ENCODE measurements at regions not wholly inside any gene's neighbourhood (a gene's known extent, or its start where the extent isn't known, plus 50 kb on each side); places are given as distances from the start of the nearest gene placed in this dataset.

GRCh38 chr3:3551981-3552380 is 247.2 kb upstream of the LRRN1 start:
- H2BK20ac ChIP-seq (ENCODE audit: low read length), result no peak overlapping the region
- POLR2A ChIA-PET (ENCODE audit: partially characterized antibody), result no interaction called here

More at GRCh38 chr3:3551981-3552380, 247.2 kb upstream of the LRRN1 start:
- no peak overlapping the region for H3K18ac ChIP-seq (ENCODE audit: extremely low read depth, low read length)
- no peak overlapping the region for H3K23ac ChIP-seq (ENCODE audit: insufficient read length)
- CTCF ChIA-PET (ENCODE audit: partially characterized antibody), result no interaction called here
- H3K14ac ChIP-seq (ENCODE audit: insufficient read length), result no peak overlapping the region
- no peak overlapping the region for H4K91ac ChIP-seq (replicated peaks; ENCODE audit: insufficient read length, low read length)
- no peaks in the 10 kb centered on the region for H3K79me2 ChIP-seq (ENCODE audit: control insufficient read depth in 1 of 2, insufficient read depth in 2 of 2, low read length in 2 of 2)
- no peak overlapping the region for H2BK15ac ChIP-seq (ENCODE audit: low read length)
- H3K79me1 ChIP-seq (ENCODE audit: low read depth, low read length), result no peaks in the 10 kb centered on the region; the same call in 1 of the 2 replicates
- no peaks in the 10 kb centered on the region for H3K9me3 ChIP-seq (ENCODE audit: insufficient read depth in 2 of 2, low read depth in 1 of 2, low read length in 1 of 2)
- DNase-seq (ENCODE audit: low read depth in 1 of 2, low spot score in 2 of 2) (no peak), FAIRE-seq (no peak)
- H3K56ac ChIP-seq (replicated peaks; ENCODE audit: insufficient read length, low read depth, low read length), result no peak overlapping the region
- H3K4me1 ChIP-seq (replicated peaks in 1 of 4; ENCODE audit: control insufficient read depth in 3 of 4, insufficient read depth in 4 of 4, low read length in 3 of 4), result no peaks in the 10 kb centered on the region
- H3K4me2 ChIP-seq (ENCODE audit: insufficient read depth in 1 of 2, low read depth in 2 of 2, low read length in 2 of 2), result no peak overlapping the region
- no peaks in the 10 kb centered on the region for H4K20me1 ChIP-seq (replicated peaks in 1 of 2; ENCODE audit: control insufficient read depth in 1 of 2, insufficient read depth in 2 of 2, low read length in 2 of 2)
- H3K27ac ChIP-seq (ENCODE audit: low read depth, low read length), result no peak overlapping the region
- no peak overlapping the region for H2AK5ac ChIP-seq (ENCODE audit: low read depth, low read length)
- no peak overlapping the region for H4K8ac ChIP-seq (ENCODE audit: extremely low read depth, insufficient read depth, low read length)
- no peak for TF ChIP-seq RFX5 (IDR thresholded peaks at IDR 0.05; ENCODE audit: borderline replicate concordance, low read depth, low read length)
- TF ChIP-seq SP4 (IDR thresholded peaks at IDR 0.05; ENCODE audit: low read length), result no peak
- TF ChIP-seq SIX5 (IDR thresholded peaks at IDR 0.05; ENCODE audit: low read depth, low read length), result no peak
- TF ChIP-seq KDM1A (IDR thresholded peaks at IDR 0.05; ENCODE audit: borderline replicate concordance, low read length), result no peak
- TF ChIP-seq SRF (IDR thresholded peaks at IDR 0.05; ENCODE audit: low read depth, low read length), result no peak
- no peak for TF ChIP-seq TCF12 (IDR thresholded peaks at IDR 0.05; ENCODE audit: low read depth, low read length)
- TF ChIP-seq CHD2 (IDR thresholded peaks at IDR 0.05; ENCODE audit: low read length), result no peak
- TF ChIP-seq CBX8 (IDR thresholded peaks at IDR 0.05; ENCODE audit: borderline replicate concordance, low read depth, low read length), result no peak
- TF ChIP-seq POLR2AphosphoS5 (IDR thresholded peaks at IDR 0.05; ENCODE audit: low read depth, low read length), result no peak
- no peaks in the 10 kb centered on the region for H3K36me3 ChIP-seq (ENCODE audit: control insufficient read depth in 2 of 4, insufficient read depth in 4 of 4, low read length in 3 of 4)
- H3K4ac ChIP-seq (replicated peaks; ENCODE audit: insufficient read length, low read depth, low read length), result no peak overlapping the region
- H3K4me3 ChIP-seq (ENCODE audit: extremely low read depth in 1 of 4, insufficient read depth in 2 of 4, low read depth in 3 of 4, low read length in 4 of 4), result no peak overlapping the region
- no peaks in the 10 kb centered on the region for H3K27me3 ChIP-seq (replicated peaks in 1 of 4; ENCODE audit: control insufficient read depth in 3 of 4, extremely low read depth in 1 of 4, insufficient read depth in 3 of 4, low read length in 3 of 4)
- no peak overlapping the region for H3K9ac ChIP-seq (replicated peaks in 1 of 4; ENCODE audit: extremely low read depth in 1 of 4, low read depth in 3 of 4, low read length in 3 of 4)
- no peak overlapping the region for H4K5ac ChIP-seq (ENCODE audit: insufficient read length, low read depth, low read length)
- H2BK12ac ChIP-seq (ENCODE audit: low read depth, low read length), result no peak overlapping the region
- H3K23me2 ChIP-seq (ENCODE audit: low read depth, low read length), result no peaks in the 10 kb centered on the region
- H2AFZ ChIP-seq (ENCODE audit: low read length), result no peak overlapping the region
- no peak overlapping the region for H2BK120ac ChIP-seq (replicated peaks; ENCODE audit: low read depth, low read length)
- no peak overlapping the region for H2BK5ac ChIP-seq (ENCODE audit: low read depth, low read length)

All from H1 (cell line).